Lower leg skin (tissue), 4 donors: ENCODE measurements at regions not wholly inside any gene's neighbourhood (a gene's known extent, or its start where the extent isn't known, plus 50 kb on each side); places are given as distances from the start of the nearest gene placed in this dataset.

Experiments used
- DNase-seq, 2 donors: peaks; one replicate each; pipeline ENCODE4 v3.0.0-alpha.2; 2019; ENCODE audit warnings: low spot score in 2 of 2
- H3K4me3 ChIP-seq: fragments of 200-600 bp; sonication (generic); 2 replicates; pipeline ENCODE4 v1.5.1; 2017; ENCODE audit warnings: mild to moderate bottlenecking, low read depth; ENCODE audit not compliant: poor library complexity, severe bottlenecking
- POLR2A ChIP-seq, 2 donors: fragments of 450-650 bp; IDR thresholded peaks; one replicate each; pipeline ENCODE4 v1.6.1; 2016 to 2017; ENCODE audit warnings: antibody characterized with exemption in 2 of 2, mild to moderate bottlenecking in 1 of 2, moderate library complexity in 1 of 2
- WGBS, 2 donors: methylation state at CpG; one replicate each; pipeline ENCODE4 v1.1.5; 2018; 5-methylcytosine and 5-hydroxymethylcytosine counted together
- intact Hi-C: fragments of 100-400 bp; cut with DNase I; formaldehyde crosslinking; loops from one replicate; pipeline ENCODE4 v1.15.0; 2023; ENCODE audit warnings: low total_unique reads
- TF ChIP-seq, protein P1 (sequence below), 3 donors: fragments of 450-650 bp; IDR thresholded peaks; one replicate each; pipeline ENCODE4 v1.5.1; 2016; ENCODE audit warnings: antibody characterized with exemption in 3 of 3, mild to moderate bottlenecking in 3 of 3, moderate library complexity in 2 of 3

DNA sequence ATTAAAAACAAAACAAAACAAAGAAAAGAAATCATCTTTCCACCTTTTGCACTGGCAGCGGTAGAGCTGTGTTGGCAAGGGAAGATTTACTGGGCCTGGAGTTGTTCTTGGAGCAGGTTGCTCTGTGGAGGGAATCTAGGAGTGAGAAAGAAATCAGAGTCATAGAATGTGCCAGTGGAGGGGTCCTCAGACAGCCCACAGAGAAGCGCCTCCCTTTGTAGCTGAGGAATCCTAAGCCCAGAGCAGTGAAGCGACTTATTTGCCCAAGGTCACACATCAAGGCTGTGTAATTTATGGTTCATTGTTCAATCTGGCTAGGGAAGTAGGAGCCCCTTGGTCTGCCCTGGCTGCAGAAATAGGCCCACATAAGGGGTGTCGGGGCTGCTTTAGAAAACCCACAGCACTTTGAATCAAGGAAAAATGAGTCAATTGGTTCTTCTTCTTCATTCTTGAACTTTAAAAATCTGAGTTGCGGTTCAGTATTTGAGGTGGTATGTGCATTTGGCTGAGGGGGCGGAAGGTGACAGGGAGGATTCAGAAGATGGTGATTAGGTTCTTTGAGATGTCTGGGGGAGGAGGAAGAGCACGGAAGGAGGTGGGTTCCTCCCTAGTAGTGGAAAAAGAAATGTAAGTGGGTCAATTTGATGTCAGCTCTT is 253.7 kb downstream of the PTEN start:
- intact Hi-C loops: loop anchor here (10.0 kb wide), 1 partner anchor 268 kb away; no protein-coding TSS in a partner anchor
- 90 to 91% methylated on average over 7 of the region's 7 CpGs for WGBS, 2 donors
- DNase-seq: no peak
- no peak overlapping the region for H3K4me3 ChIP-seq
- no peak for TF ChIP-seq POLR2A (IDR thresholded peaks at IDR 0.05)
- TF ChIP-seq, protein P1, sequence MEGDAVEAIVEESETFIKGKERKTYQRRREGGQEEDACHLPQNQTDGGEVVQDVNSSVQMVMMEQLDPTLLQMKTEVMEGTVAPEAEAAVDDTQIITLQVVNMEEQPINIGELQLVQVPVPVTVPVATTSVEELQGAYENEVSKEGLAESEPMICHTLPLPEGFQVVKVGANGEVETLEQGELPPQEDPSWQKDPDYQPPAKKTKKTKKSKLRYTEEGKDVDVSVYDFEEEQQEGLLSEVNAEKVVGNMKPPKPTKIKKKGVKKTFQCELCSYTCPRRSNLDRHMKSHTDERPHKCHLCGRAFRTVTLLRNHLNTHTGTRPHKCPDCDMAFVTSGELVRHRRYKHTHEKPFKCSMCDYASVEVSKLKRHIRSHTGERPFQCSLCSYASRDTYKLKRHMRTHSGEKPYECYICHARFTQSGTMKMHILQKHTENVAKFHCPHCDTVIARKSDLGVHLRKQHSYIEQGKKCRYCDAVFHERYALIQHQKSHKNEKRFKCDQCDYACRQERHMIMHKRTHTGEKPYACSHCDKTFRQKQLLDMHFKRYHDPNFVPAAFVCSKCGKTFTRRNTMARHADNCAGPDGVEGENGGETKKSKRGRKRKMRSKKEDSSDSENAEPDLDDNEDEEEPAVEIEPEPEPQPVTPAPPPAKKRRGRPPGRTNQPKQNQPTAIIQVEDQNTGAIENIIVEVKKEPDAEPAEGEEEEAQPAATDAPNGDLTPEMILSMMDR (IDR thresholded peaks at IDR 0.05): no peak

DNA sequence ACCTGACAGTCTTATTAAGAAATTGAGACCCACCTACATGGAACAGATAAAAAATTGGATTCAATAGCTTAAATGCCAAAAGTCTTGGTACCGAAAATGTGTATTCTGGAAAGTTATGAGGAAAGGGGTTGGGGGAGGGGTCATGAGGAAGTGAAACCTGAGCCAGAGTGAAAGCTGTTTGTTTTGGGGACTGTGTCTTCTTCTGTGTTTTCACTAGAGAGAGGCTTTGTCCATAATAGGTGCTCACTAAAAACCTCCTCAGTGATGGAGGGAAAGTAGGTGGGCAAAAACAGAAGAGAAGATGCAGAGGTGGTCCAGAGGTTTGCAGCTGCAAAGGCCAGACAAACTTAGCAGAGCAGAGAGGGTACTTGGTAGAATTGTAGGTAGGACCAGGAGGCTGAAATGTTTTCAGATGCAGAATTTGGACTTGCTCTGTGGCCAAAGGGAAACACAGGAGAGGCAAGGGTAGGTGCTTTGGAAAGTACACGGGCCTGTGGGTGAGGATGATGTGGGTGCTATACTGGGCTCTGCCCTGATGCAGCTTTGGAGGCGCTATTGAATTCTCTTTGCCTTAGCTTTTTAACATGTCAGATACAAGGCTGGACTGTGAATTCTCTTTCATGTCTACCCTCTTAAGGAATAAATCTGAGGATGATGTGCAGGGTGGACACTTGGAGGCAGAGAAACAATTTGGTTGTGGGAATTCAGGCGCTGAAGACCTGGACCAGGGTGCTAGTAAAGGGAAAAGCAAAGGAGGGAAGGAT is 254.6 kb downstream of the PTEN start:
- WGBS, 2 donors: 87 to 89% methylated on average over 4 of the region's 4 CpGs
- TF ChIP-seq, protein P1 (IDR thresholded peaks at IDR 0.05): no peak
- no peak for TF ChIP-seq POLR2A (IDR thresholded peaks at IDR 0.05)
- intact Hi-C loops: loop anchor here (10.0 kb wide), 1 partner anchor 267 kb away; no protein-coding TSS in a partner anchor
- no peak overlapping the region for H3K4me3 ChIP-seq
- DNase-seq: no peak

DNA sequence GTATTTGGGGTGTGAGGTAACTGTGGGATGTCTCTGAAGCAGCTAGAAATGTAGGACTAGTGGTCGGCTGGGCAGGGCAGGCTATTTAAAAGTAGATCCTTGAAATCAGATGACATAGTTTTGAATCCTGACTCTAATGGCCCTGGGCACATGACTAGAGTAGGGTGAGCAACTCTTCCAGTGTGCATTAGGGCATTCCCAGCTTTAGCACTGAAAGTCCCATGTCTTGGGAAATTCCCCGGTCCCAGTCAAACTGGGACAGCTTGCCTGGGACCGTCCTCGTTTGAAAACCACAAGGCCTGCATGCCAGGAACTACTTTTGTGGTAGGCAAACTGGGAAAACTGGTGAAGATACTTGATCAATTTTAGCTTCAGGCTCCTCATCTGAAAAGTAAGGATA is 255.3 kb downstream of the PTEN start:
- TF ChIP-seq, protein P1 (IDR thresholded peaks at IDR 0.05): no peak
- TF ChIP-seq POLR2A (IDR thresholded peaks at IDR 0.05): no peak
- DNase-seq: no peak
- intact Hi-C loops: loop anchor here (10.0 kb wide), 1 partner anchor 266 kb away; no protein-coding TSS in a partner anchor
- 46 to 51% methylated on average over 4 of the region's 4 CpGs for WGBS, 2 donors
- no peak overlapping the region for H3K4me3 ChIP-seq

DNA sequence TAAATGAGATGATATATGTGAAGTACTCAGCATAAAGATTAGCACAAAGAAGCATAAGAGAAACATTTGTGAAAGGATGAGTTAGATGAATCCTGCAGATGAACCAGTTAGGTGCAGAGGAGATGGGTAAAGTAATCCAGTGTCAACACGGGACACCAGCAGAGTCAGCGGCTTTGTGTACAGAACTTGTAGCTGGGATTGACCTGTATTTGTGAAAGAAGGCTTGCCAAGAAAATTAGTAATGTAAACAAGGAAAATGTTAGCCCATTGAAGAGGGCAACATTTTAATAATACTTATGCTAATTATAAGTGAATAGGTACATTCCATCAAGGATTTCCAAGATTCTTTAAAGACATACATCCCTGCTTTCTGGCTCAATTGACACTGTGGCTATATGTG is 255.7 kb downstream of the PTEN start:
- TF ChIP-seq, protein P1 (IDR thresholded peaks at IDR 0.05): no peak
- TF ChIP-seq POLR2A (IDR thresholded peaks at IDR 0.05): no peak
- H3K4me3 ChIP-seq: no peak overlapping the region
- no peak for DNase-seq
- WGBS, 2 donors: 76 to 84% methylated on average over 2 of the region's 2 CpGs
- intact Hi-C loops: loop anchor here (10.0 kb wide), 1 partner anchor 266 kb away; no protein-coding TSS in a partner anchor

DNA sequence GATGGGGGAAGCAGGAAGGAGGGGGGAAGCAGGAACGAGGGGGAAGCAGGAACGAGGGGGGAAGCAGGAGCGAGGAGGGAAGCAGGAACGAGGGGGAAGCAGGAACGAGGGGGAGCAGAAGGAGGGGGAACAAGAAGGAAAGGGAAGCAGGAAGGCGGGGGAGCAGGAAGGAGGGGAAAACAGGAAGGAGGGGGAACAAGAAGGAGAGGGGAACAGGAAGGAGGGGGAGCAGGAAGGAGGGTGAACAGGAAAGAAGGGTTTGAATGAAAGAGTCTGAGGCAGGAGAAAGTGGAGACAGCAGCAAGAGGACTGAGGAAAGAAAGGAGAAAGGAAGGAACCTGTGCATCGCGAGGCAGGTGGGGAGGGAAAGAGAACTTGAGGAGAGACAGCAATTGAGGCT is 256.6 kb downstream of the PTEN start:
- DNase-seq: no peak
- intact Hi-C loops: no loop called here
- no peak for TF ChIP-seq POLR2A (IDR thresholded peaks at IDR 0.05)
- WGBS, 2 donors: 75 to 80% methylated on average over 8 of the region's 8 CpGs
- no peak overlapping the region for H3K4me3 ChIP-seq

DNA sequence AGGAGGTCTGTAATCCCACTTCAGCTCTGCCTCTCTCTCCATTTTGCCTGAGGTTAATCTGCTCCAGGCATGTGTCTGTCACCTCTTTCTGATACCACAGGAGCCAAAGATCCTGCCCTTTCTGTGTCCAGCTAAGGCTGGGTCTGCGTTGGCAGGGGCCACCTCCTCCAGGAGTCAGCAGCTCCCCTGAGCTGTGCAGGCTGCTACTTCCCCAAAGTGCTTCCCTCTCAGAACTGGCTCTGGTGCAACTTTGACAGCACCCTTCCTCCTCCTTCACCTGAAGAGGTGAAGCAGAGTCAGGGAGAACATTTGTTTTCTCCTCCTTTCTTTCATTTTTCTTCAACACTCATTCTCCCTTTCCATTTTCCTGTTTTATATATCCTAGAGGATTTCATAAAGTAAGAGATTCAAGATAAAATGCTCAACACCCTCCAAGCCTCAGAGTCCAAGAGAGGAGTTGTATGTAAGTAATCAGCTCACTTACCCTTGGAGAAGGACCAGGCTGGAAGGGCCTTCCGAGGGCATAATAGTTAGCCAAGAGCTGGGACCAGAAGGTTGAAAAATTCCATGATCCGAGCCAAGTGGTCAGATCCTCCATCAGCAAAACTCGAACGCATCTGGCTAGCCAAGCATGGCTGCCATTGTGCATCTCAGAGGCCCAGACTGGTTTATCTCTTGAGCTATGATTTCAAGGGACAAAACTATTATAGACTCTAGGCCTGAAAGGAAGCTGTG is 257.3 kb downstream of the PTEN start:
- intact Hi-C loops: no loop called here
- WGBS, 2 donors: 85 to 95% methylated on average over 5 of the region's 5 CpGs

More for the DNA sequence above, 257.3 kb downstream of the PTEN start:
- no peak for TF ChIP-seq POLR2A (IDR thresholded peaks at IDR 0.05)
- TF ChIP-seq, protein P1 (IDR thresholded peaks at IDR 0.05): no peak
- H3K4me3 ChIP-seq: no peak overlapping the region
- DNase-seq: no peak
